Bronchial epithelial cell (primary cell): ENCODE measurements at regions not wholly inside any gene's neighbourhood (a gene's known extent, or its start where the extent isn't known, plus 50 kb on each side); places are given as distances from the start of the nearest gene placed in this dataset.

Experiments
- DNase-seq: peaks from one replicate; pipeline ENCODE4 v3.0.0-alpha.2; 2010; ENCODE audit warnings: low read depth
- FAIRE-seq: peaks from 2 replicates; lab custom pipeline; 2011; peaks lifted over from hg19 to GRCh38; lab: Jason Lieb, UNC
- H3K27me3 ChIP-seq: 2 replicates; pipeline ENCODE4 v1.5.1; 2011; ENCODE audit warnings: low read length; ENCODE audit not compliant: control insufficient read depth, insufficient read depth
- H3K36me3 ChIP-seq: 2 replicates; pipeline ENCODE4 v1.5.1; 2011; ENCODE audit warnings: low read length; ENCODE audit not compliant: control insufficient read depth, insufficient read depth
- H3K4me3 ChIP-seq: 2 replicates; pipeline ENCODE4 v1.5.1; 2011; ENCODE audit warnings: mild to moderate bottlenecking, low read depth, low read length, control low read depth
- CTCF ChIP-seq: IDR thresholded peaks from 2 replicates; pipeline ENCODE4 v1.5.1; 2011; ENCODE audit warnings: mild to moderate bottlenecking, moderate library complexity, low read length, control low read depth, inconsistent platforms; ENCODE audit not compliant: insufficient read depth, severe bottlenecking

- peak; percentile 49 for DNase-seq
- H3K4me3 ChIP-seq, result no peak overlapping the region
- TF ChIP-seq CTCF, result no peak
Measured at GRCh38 chr5:87099291-87099839, 168.3 kb upstream of the RASA1 start.

GRCh38 chr5:87099968-87100367 is 167.7 kb upstream of the RASA1 start:
- no peaks in the 10 kb centered on the region for H3K27me3 ChIP-seq
- no peaks in the 10 kb centered on the region for H3K36me3 ChIP-seq
- no peak overlapping the region for H3K4me3 ChIP-seq
- TF ChIP-seq CTCF, result no peak
- FAIRE-seq (no peak), DNase-seq (no peak)

More at GRCh38 chr5:87099291-87099839, 168.3 kb upstream of the RASA1 start:
- no peak for FAIRE-seq
- no peaks in the 10 kb centered on the region for H3K27me3 ChIP-seq
- H3K36me3 ChIP-seq, result no peaks in the 10 kb centered on the region

GRCh38 chr5:87101321-87101720 is 166.4 kb upstream of the RASA1 start:
- no peaks in the 10 kb centered on the region for H3K27me3 ChIP-seq
- no peak overlapping the region for H3K4me3 ChIP-seq
- FAIRE-seq, result no peak
- no peak for TF ChIP-seq CTCF
- DNase-seq, result no peak
- no peaks in the 10 kb centered on the region for H3K36me3 ChIP-seq

- DNase-seq (no peak), FAIRE-seq (no peak)
- H3K27me3 ChIP-seq, result no peaks in the 10 kb centered on the region
- H3K4me3 ChIP-seq, result no peak overlapping the region
- no peaks in the 10 kb centered on the region for H3K36me3 ChIP-seq
- TF ChIP-seq CTCF, result no peak
Measured at GRCh38 chr5:87102841-87103240, 164.8 kb upstream of the RASA1 start.

GRCh38 chr5:87103616-87104287 is 163.9 kb upstream of the RASA1 start:
- Histone ChIP-seq H3K27me3 (no peaks in the 10 kb centered on the region), H3K4me3 (no peak overlapping the region), H3K36me3 (no peaks in the 10 kb centered on the region)
- FAIRE-seq (no peak), DNase-seq (no peak)
- no peak for TF ChIP-seq CTCF

- Histone ChIP-seq H3K36me3 (no peaks in the 10 kb centered on the region), H3K4me3 (no peak overlapping the region), H3K27me3 (no peaks in the 10 kb centered on the region)
- DNase-seq (no peak), FAIRE-seq (no peak)
- TF ChIP-seq CTCF, result no peak
Measured at GRCh38 chr5:87105577-87105976, 162.1 kb upstream of the RASA1 start.
